Skeletal muscle cell (primary cell): ENCODE measurements at regions not wholly inside any gene's neighbourhood (a gene's known extent, or its start where the extent isn't known, plus 50 kb on each side); places are given as distances from the start of the nearest gene placed in this dataset.
A peak's percentile ranks its signal among the peaks of the same experiment; 100 is the strongest.
"Not testable (repeated sequence)": the region's sequence is repeated elsewhere in the genome, so short reads cannot be mapped to it uniquely, and the experiment has no call there.

Experiments used
- DNase-seq: peaks from one replicate; pipeline ENCODE4 v3.0.0-alpha.2; 2010; ENCODE audit warnings: low read depth
- H3K4me3 ChIP-seq: 2 replicates; pipeline ENCODE4 v1.5.1; 2011; ENCODE audit warnings: low read depth, mild to moderate bottlenecking, control low read depth, low read length, moderate library complexity

DNA sequence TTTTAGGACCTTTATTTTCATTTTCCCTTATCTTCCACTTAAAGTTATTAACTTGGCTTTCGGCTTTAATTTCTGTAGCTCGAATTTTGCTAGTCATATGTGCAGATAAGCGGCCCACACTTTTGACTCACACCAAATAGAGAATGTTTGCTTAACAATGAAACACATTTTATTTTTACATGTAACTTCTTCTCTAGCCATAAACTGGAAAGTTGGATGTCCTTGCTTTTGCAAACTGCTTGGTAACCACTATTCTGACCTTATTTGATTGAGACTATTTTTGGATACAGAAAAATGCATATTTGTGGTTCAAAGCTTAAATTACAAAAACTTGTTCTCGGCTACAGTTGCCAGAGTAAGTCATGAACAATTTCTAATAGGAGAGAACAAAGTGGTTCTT lies 600.0 kb downstream of the KCTD12 start:
- H3K4me3 ChIP-seq = no peak overlapping the region
- no peak for DNase-seq

DNA sequence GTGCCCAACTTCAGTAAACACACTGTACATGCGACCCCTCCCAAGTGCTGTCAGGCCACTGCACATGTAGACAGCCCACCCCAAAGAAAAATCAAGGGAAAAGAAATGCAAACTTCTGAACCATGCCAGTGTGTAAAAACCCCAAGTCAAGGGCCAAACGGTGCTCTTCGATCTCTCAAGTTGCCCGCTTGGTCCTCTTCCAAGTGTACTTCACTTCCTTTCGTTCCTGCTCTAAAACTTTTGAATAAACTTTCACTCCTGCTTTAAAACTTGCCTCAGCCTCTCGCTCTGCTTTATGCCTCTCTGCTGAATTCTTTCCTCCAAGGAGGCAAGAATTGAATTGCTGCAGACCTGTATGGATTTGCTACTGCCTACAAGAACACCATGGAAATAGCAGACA lies 600.7 kb downstream of the KCTD12 start:
- DNase-seq = no peak
- no peak overlapping the region for H3K4me3 ChIP-seq

DNA sequence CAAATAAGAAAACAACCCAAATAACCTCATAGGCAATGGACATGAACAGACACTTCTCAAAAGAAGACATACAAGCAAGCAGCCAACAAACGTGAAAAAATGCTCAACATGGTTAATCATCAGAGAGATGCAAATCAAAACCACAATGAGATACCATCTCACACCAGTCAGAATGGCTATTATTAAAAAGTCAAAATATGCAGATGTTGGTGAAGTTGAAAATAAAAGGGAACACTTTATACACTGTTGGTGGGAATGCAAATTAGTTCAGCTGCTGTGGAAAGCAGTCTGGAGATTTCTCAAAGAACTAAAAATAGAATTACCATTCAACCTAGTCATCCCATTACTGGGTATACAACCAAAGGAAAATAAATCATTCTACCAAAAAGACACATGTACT lies 606.4 kb downstream of the KCTD12 start:
- DNase-seq, H3K4me3 ChIP-seq: not testable (repeated sequence)

DNA sequence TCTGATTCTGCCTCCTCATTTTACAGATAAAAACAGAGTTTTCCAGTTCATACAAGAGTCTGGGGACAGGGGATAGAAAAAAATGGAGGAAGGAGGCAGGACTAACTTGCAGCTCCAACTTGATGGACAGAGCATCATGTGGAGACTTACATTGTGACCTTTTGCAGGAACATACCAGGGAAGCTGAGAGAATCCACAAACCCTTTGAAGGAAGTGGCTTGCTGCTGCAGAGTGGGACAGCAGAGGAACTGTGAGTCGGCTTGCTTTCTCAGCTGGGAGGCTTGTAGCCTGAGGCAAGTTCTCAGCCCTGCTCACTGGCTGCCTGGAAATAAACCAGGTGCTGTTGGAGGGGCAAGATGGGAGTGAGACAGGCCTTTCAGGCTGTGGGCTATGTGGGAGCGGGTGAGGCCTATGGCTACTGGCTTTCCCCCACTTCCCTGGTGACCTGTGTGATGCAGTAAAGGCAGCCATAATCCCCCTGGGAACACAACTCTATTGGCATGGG lies 614.4 kb downstream of the KCTD12 start:
- H3K4me3 ChIP-seq = no peak overlapping the region

DNA sequence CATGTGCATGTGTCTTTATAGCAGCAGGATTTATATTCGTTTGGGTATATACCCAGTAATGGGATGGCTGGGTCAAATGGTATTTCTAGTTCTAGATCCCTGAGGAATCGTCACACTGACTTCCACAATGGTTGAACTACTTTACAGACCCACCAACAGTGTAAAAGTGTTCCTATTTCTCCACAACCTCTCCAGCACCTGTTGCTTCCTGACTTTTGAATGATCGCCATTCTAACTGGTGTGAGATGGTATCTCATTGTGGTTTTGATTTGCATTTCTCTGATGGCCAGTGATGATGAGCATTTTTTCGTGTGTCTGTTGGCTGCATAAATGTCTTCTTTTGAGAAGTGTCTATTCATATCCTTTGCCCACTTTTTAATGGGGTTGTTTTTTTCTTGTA lies 617.9 kb downstream of the KCTD12 start:
- DNase-seq, H3K4me3 ChIP-seq: not testable (repeated sequence)

More for the DNA sequence above, 614.4 kb downstream of the KCTD12 start:
- no peak for DNase-seq

DNA sequence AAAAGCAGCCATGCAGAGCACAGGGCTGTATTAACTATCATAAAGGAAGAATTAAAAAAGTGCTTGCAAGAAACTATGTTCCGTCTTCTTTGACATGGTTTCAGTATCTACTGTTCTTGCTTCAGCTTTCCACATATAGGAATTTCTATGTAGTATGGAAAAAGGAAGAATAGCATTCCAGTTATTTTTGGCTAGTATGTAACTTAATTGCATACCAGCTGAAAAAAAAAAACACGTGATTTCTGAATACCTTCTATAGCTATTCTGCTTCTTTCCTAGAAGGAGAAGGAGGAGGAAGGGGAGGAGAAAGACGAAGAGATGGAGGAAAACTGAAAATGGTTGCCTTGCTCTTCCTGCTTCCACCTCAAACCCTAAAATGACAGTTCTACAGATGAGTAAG lies 619.0 kb downstream of the KCTD12 start:
- DNase-seq = no peak
- H3K4me3 ChIP-seq = no peak overlapping the region

DNA sequence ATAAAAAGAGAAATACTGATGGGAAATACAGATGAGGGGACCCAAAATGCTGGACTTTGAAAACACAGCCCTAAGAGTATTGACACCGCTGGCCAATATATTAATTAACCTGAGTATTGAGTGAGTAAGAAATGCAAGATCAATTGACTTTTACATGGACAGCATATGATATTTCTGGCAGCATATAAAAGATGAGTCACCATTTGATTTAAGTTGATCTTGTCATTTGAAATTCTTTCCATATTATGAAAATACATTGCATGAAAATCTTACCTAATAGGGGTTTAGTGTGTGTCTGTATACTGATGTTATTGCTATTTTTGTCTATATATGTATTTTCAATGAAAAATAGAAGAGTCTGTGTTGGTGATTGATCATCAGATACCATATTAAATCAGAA lies 619.6 kb downstream of the KCTD12 start:
- no peak for DNase-seq
- H3K4me3 ChIP-seq = no peak overlapping the region

DNA sequence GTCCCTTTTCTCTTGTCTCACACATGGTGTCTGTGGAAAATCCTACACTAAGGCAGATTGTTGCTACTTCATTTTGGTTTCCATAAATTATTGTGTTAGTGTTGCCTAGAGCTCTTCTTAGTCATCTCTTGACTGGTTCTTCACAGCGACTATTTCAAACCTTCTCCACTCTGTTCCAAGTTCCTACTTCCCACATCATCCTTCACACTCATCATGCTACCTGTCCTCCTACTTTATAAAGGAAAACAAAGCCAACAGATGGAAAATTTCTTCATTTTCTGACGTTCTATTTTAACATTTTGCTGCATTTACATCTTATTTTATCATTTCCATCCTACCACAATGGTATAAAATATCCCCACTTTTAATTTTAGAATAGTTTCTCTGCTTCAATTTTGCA lies 614.1 kb downstream of the LMO7 start:
- DNase-seq = no peak
- no peak overlapping the region for H3K4me3 ChIP-seq

DNA sequence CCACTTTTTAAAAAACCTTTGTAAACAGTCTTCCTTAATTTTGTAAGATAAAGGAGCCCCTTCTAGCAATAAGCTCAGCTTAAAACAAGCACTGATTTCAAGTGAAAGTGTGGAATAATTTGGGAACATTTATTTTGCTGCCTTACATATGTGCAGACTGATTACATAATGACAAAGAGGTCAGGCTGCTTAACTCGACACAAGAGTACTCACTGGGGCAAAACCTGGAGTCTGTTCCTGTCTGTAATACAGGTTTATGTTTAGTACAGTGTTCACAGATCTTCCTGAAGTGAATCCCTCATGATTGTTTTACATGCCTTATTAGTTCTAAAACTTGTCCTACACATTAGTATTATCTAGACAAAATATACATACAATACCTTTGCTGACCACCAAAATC lies 609.8 kb downstream of the LMO7 start:
- H3K4me3 ChIP-seq = no peak overlapping the region
- no peak for DNase-seq

DNA sequence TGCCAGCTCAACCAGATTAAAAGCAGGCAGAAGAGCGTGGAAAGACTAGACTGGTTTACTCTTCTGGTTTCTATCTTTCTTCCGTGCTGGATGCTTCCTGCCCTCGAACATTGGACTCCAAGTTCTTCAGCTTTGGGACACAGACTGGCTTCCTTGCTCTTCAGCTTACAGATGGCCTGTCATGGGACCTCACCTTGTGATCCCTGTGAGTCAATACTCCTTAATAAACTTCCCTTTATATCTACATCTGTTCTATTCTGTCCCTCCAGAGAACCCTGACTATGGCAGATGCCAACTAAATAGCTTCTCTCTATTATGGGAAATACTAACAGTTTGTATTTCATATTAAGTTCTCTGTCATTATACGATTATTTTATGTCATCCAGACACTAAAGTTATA lies 609.1 kb downstream of the LMO7 start:
- H3K4me3 ChIP-seq = no peak overlapping the region
- DNase-seq = no peak

DNA sequence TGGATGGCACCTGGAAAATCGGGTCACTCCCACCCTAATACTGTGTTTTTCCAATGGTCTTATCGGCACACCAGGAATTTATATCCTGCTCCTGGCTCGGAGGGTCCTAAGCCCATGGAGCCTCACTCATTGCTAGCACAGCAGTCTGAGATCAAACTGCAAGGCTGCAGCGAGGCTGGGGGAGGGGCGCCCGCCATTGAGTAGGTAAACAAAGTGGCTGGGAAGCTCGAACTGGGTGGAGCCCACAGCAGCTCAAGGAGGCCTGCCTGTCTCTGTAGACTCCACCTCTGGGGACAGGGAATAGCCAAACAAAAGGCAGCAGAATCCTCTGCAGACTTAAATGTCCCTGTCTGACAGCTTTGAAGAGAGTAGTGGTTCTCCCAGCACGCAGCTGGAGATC lies 607.0 kb downstream of the LMO7 start:
- DNase-seq = not testable (repeated sequence)

DNA sequence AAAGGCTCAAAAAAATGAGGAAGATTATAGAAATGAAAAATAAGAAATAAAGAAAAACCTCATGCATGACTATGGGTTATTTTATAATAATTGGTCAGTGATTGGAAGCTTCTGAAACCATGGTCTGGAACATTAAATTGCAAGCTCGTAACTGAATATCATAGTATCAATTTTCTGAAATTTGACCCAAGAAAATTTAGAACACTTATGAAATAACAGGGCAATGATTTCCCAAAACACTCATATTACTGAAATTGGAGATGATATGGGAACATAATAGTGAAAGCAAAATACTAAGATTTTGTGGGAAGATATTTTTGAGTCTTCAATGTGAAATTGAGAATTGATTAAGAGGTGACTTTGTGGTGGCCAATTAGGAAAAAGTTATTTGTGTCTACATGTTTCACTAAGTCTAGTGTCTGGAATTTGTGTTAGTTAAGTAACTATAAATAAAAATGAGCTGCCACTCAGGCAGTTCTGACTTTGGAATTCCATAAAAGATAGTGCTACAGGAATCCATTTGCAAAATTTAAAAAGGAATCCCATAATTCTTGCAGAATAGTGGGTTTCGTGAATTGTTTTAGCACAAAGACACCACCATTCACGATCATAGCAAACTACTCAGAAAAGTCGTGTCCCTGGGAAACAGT lies 603.0 kb downstream of the LMO7 start:
- no peak for DNase-seq
- H3K4me3 ChIP-seq = no peak overlapping the region

More for the DNA sequence above, 607.0 kb downstream of the LMO7 start:
- not testable (repeated sequence) for H3K4me3 ChIP-seq

DNA sequence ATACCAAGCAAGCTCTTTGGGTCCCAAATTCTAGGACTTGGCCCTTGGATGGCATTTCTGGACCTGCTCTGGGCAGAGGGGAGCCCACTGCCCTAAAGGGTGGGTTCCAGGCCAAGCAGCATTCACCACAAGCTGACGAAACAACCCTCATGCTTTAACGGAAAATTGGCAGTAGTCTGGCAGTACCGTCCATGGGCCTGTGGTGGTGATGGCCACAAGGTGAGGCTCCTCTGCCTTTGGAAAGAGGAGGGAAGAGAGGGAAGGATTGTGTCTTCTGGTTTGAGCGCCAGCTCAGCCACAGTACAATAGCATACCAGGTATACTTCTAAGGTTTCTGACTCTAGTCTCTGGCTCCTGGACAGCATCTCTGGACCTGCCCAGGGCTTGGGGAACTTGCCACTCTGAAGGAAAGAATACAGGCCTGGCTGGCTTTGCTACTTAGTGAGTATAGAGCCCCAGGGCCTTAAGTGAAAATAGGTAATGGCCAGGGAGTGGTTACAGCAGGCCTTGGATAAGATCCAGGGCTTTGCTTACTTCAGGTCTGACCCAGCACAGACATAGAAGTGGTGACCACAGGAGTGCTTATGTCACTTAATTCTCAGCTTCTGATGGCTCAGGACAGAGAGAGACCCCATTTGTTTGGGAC lies 595.5 kb downstream of the LMO7 start:
- no peak overlapping the region for H3K4me3 ChIP-seq
- no peak for DNase-seq

DNA sequence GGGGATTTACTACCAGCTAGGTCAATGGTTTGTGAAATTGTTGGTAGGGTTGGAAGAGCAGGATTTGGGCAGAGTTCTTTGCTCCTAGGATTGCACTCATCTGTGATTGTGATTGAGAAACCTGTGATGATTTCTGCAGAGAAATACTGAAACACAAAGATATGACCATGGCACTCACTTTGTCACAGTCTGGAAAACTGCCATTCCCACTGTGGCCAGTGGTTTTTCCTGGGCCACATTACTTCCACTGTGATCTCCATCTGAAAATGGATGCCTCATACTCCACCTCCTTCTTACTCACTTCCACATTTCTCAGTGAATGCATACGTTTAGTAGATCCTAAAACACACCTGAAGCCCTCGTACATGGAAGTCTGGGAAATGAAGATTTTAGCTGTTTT lies 593.2 kb downstream of the LMO7 start:
- no peak for DNase-seq
- H3K4me3 ChIP-seq = no peak overlapping the region

DNA sequence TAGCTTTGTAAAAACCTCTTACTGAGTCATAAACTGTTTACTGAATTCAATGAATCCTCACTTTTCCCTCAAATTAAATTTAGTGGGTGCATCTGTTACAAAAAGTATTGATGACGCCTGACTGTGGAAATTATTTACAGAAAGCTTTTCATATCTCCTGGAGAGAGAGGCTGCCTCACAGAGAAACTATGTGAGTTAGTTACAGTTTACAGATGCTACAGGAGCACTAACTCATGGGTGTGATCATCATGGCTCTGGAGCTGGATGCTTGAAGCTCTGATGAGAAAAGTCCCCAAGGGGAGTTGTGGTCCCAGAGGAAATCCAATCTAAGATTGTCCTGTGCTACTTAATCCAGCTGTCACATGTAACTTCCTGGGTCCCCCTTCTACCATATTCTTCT lies 590.8 kb downstream of the LMO7 start:
- no peak overlapping the region for H3K4me3 ChIP-seq
- DNase-seq = no peak

DNA sequence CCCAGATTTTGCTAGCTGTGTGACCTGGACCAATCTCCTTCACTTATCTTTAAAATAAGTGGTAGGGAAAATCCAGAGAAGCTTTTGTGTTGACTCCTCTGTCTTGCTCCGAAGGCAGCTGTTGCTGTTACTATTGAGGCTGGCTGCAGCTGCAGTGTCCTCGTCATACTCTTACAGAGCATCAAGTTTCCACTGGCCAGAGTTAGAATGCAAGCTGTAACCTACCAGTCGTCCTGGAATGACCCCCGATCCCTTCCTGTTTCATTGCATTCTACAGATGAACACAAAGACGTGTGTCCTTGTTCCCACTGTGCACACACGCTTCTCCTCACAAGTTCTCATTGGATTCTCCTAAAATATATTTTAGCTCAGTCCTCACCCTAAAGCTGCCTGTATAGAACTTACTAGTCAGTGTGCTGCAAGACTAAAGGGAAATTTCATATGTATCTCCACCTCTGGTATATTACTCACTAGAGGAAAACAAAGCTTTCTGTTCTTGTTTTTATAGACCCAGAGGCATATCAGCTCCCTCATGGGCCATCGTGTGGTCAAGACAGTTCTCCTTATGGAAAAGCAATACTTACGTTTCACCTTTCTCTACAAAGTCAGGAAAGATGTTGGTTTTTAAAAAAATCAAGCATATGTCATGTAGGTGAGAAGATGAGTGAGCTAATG lies 589.8 kb downstream of the LMO7 start:
- DNase-seq = peak; percentile 80
- H3K4me3 ChIP-seq = no peak overlapping the region

DNA sequence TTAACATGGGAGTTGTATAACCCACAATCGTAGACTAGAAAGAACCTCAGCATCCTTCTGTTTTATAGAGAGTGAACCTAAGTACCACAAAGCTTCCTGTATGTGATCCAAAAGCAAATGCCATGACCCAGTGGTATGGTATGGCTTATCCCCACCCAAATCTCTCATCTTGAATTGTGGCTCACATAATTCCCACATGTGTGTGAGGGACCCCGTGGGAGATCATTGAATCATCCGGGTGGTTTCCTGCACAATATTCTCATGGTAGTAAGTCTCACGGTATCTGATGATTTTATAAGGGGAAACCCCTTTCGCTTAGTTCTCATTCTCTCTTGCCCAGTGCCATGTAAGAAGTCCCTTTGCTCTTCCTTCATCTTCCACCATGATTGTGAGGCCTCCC lies 587.9 kb downstream of the LMO7 start:
- no peak for DNase-seq
- H3K4me3 ChIP-seq = no peak overlapping the region

DNA sequence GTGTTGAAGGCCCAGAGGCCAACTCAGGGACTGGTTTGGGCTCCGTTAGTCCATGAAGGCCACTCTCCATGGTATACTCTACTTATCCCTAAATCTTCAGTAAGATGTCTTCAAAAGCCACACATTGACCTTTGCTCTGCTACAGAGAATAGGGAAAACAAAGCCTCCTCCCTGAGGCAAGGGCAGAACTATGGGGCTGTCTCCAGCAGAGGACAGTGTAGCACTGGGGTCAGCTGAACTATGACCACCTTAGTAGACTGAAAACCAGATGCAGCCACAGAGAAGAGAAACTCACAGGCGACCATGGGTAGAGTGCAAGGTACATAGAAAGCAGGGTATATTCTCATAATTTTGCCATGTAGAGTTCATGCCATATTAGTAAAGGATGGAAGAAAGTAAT lies 587.4 kb downstream of the LMO7 start:
- no peak for DNase-seq
- no peak overlapping the region for H3K4me3 ChIP-seq

DNA sequence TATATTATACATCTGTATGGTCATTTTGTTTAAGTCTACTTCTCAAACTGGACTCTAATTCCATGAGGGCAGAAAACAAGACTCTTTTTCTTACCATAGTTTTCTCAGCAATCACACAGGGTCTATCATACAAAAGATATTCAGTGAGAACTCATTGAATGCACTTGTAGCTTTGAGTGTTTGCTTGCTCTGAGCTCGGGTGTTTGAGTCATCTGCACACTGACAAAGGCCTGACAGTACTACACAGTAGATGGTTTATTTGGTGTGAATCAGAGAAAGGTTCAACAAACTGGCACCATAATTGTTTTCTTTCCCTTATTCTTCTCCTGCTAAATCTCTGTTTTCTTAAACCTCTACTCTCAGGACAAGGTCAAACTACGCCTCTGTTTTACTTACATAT lies 586.4 kb downstream of the LMO7 start:
- no peak for DNase-seq
- no peak overlapping the region for H3K4me3 ChIP-seq

DNA sequence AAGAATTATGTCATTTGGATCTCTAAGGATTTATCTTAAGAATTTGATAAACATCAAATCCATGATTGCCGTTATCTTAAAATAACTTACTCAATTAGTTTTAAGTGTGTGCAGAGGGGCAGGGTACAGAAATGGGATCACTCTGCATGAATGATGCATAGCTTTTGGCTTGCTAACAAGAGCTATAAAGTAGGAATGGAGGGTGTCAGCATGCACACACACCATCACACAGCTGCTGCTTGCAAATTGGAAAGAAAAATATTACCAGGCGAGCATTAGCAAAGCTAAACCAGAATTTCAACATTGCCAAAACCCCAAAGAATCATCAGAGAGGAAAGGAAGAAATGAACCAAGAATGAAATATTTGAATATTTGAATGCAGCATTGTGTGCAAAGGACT lies 580.6 kb downstream of the LMO7 start:
- DNase-seq = peak; percentile 58
- H3K4me3 ChIP-seq = no peak overlapping the region

DNA sequence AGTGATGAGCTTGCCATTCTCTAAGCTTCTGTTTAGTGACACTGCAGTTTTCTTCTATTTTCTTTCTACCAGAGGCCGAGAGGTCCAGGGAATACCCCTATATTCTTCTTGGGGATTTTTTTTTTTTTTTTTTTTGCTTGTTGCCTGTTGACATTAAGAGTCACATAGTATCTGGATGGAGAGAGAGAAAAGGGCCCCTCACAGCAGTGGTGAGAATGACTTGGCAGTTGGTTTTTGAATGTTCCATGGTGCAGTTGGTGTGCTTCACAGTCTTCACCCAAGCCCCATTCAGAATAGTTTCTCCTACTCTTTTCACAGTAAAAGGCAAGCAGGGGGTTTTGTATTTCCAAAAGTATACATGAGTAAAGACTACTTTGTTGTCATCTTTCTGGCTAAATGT lies 577.9 kb downstream of the LMO7 start:
- H3K4me3 ChIP-seq = no peak overlapping the region
- no peak for DNase-seq
